ENCODE measurements at regions not wholly inside any gene's neighbourhood (a gene's known extent, or its start where the extent isn't known, plus 50 kb on each side); places are given as distances from the start of the nearest gene placed in this dataset.

DNA sequence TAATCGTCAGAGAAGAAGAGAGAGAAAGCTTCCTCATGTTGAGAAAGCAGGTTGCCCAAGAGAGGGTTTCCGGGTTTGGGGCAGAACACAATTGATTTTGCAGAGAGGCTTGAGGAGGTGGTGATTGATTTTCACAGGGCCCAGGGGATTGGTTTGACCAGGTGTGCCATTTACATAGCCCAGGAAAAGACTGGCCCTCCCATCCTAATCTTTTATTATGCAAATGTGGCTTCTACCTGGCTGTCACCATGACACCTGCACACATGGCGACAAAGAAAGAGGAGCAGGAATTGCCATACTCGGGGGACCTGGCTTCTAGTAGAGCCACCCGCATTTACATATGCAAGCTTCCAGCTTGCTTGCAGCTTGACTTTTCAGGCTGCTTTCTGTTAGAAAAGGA lies 405.3 kb downstream of the PPP4R3C start:
- TF ChIP-seq, protein P1, sequence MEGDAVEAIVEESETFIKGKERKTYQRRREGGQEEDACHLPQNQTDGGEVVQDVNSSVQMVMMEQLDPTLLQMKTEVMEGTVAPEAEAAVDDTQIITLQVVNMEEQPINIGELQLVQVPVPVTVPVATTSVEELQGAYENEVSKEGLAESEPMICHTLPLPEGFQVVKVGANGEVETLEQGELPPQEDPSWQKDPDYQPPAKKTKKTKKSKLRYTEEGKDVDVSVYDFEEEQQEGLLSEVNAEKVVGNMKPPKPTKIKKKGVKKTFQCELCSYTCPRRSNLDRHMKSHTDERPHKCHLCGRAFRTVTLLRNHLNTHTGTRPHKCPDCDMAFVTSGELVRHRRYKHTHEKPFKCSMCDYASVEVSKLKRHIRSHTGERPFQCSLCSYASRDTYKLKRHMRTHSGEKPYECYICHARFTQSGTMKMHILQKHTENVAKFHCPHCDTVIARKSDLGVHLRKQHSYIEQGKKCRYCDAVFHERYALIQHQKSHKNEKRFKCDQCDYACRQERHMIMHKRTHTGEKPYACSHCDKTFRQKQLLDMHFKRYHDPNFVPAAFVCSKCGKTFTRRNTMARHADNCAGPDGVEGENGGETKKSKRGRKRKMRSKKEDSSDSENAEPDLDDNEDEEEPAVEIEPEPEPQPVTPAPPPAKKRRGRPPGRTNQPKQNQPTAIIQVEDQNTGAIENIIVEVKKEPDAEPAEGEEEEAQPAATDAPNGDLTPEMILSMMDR (IDR thresholded peaks at IDR 0.05), result no peak
- no peak for TF ChIP-seq POLR2A (IDR thresholded peaks at IDR 0.05)
